Activated CD4-positive, alpha-beta memory T cell treated with anti-CD3 and anti-CD28 coated beads for 36 hours (primary cell): ENCODE measurements at regions not wholly inside any gene's neighbourhood (a gene's known extent, or its start where the extent isn't known, plus 50 kb on each side); places are given as distances from the start of the nearest gene placed in this dataset.

ENCODE experiments used
- CTCF ChIA-PET: fragments of 350-600 bp; sonication (Branson Sonifier 250); formaldehyde crosslinking; loops from one replicate; lab custom pipeline; 2021; ENCODE audit warnings: antibody characterized with exemption, inconsistent platforms; lab: Charles Lee
- POLR2A ChIA-PET: fragments of 350-600 bp; sonication (Branson Sonifier 250); formaldehyde crosslinking; loops from one replicate; lab custom pipeline; 2021; ENCODE audit warnings: antibody characterized with exemption; lab: Charles Lee
- DNase-seq: peaks from one replicate; pipeline ENCODE4 v3.0.0-alpha.2; 2020
- H3K27ac Mint-ChIP-seq: one replicate; pipeline ENCODE4 v1.8.0; 2021; ENCODE audit warnings: mixed read lengths
- H3K27me3 Mint-ChIP-seq: one replicate; pipeline ENCODE4 v1.8.0; 2021; ENCODE audit warnings: mixed read lengths
- H3K36me3 Mint-ChIP-seq: one replicate; pipeline ENCODE4 v1.8.0; 2021; ENCODE audit warnings: mixed read lengths
- H3K4me1 Mint-ChIP-seq: one replicate; pipeline ENCODE4 v1.8.0; 2021; ENCODE audit warnings: low read depth, mixed read lengths
- H3K4me3 Mint-ChIP-seq: one replicate; pipeline ENCODE4 v1.8.0; 2021; ENCODE audit warnings: mild to moderate bottlenecking, mixed read lengths
- H3K9me3 Mint-ChIP-seq: one replicate; pipeline ENCODE4 v1.8.0; 2021; ENCODE audit warnings: mixed read lengths
- intact Hi-C: fragments of 100-400 bp; cut with micrococcal nuclease; formaldehyde crosslinking; loops from one replicate; pipeline ENCODE4 v1.15.1; 2023

GRCh38 chr7:117955046-117955445, 81.8 kb upstream of the CTTNBP2 start:
- Mint-ChIP-seq H3K4me1 (no peaks in the 10 kb centered on the region), H3K4me3 (no peak overlapping the region), H3K27me3 (no peaks in the 10 kb centered on the region), H3K27ac (no peak overlapping the region), H3K9me3 (no peaks in the 10 kb centered on the region), H3K36me3 (no peaks in the 10 kb centered on the region)
- DNase-seq = no peak
- POLR2A ChIA-PET = no interaction called here
- CTCF ChIA-PET = no interaction called here
- intact Hi-C loops = no loop called here

DNA sequence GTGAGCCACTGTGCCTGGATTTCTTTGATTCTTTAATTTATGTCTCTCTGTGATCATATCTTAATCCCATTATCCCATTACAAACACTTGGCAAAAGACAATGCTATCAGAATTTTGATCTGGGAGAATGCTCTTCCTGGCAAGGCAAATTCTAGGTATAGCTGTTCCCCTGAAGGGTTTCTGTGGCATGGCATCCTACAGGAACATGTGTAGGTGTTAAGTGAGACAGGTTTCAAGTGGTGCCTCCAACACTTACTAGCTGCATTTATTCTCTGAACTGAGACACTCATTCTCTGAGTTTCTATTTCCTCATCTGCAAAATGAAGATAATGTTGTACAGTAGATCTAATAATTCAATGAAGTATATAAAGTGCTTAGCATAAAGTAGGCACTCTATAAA, 87.1 kb upstream of the CTTNBP2 start:
- no peak for DNase-seq
- no peaks in the 10 kb centered on the region for H3K9me3 Mint-ChIP-seq
- peaks cover 3% of the 10 kb centered on the region for H3K27me3 Mint-ChIP-seq
- H3K27ac Mint-ChIP-seq = no peak overlapping the region
- ChIA-PET CTCF (no interaction called here), POLR2A (interaction anchor here (0.6 kb wide), 1 partner anchor 1144 kb away, joined by 4 read pairs; no protein-coding TSS in a partner anchor)
- no peaks in the 10 kb centered on the region for H3K4me1 Mint-ChIP-seq
- H3K36me3 Mint-ChIP-seq = no peaks in the 10 kb centered on the region
- intact Hi-C loops = no loop called here
- no peak overlapping the region for H3K4me3 Mint-ChIP-seq

DNA sequence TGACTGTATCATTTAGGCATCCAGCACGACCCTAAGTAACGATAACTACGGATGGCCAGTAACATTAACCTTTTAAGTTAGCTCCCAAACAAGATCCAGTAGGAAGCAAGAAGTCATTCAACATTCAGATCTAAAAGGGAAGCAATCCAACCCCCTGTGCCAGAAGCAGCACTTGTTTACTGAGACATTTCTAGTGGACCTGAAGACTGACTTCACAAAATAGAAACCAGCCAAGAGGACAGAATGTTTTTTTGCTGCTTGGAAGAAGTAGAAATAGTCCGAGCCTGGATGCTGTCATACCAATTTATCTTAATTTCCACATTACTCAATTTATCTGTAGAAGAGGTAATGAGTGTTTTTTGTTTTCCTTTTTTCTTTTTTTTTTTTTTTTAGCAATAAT, 88.0 kb upstream of the CTTNBP2 start:
- Mint-ChIP-seq H3K36me3 (no peaks in the 10 kb centered on the region), H3K9me3 (no peaks in the 10 kb centered on the region), H3K27me3 (peaks cover 3% of the 10 kb centered on the region), H3K4me1 (no peaks in the 10 kb centered on the region), H3K27ac (no peak overlapping the region), H3K4me3 (no peak overlapping the region)
- no peak for DNase-seq
- ChIA-PET CTCF (no interaction called here), POLR2A (no interaction called here)
- intact Hi-C loops = no loop called here

DNA sequence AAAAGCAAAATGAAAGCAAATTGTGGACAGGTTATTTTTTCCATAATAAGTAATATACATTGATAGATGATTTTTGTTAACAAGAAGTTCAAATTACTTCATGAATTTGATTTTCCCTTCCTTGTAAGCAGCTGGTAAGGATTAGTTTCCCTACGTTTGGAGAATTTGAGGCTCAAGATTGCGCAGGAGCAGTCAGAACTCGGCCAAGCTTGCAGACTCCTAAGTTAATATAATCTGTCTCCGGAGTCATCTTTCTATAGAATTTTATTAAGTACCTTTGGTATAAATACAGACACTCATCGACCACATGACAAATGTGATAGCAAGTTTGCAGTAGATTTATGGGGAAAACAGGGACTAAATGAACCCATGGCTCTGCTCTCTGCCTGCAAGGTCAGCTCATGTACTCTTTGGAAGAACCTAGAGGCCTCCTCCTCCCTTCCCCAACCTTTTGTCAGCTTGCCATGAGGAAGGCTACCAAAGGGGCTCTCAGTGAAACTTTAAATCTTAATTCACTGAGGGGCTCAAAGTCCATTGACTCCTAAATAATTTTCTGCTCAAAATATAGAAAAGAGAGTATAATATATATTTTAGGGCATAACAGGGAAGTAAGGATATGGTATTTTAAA, 89.2 kb upstream of the CTTNBP2 start:
- DNase-seq = no peak
- ChIA-PET POLR2A (no interaction called here), CTCF (no interaction called here)
- no peak overlapping the region for H3K4me3 Mint-ChIP-seq
- no peaks in the 10 kb centered on the region for H3K9me3 Mint-ChIP-seq
- H3K27ac Mint-ChIP-seq = no peak overlapping the region
- H3K36me3 Mint-ChIP-seq = no peaks in the 10 kb centered on the region
- intact Hi-C loops = no loop called here
- H3K4me1 Mint-ChIP-seq = no peaks in the 10 kb centered on the region
- peaks cover 3% of the 10 kb centered on the region for H3K27me3 Mint-ChIP-seq

DNA sequence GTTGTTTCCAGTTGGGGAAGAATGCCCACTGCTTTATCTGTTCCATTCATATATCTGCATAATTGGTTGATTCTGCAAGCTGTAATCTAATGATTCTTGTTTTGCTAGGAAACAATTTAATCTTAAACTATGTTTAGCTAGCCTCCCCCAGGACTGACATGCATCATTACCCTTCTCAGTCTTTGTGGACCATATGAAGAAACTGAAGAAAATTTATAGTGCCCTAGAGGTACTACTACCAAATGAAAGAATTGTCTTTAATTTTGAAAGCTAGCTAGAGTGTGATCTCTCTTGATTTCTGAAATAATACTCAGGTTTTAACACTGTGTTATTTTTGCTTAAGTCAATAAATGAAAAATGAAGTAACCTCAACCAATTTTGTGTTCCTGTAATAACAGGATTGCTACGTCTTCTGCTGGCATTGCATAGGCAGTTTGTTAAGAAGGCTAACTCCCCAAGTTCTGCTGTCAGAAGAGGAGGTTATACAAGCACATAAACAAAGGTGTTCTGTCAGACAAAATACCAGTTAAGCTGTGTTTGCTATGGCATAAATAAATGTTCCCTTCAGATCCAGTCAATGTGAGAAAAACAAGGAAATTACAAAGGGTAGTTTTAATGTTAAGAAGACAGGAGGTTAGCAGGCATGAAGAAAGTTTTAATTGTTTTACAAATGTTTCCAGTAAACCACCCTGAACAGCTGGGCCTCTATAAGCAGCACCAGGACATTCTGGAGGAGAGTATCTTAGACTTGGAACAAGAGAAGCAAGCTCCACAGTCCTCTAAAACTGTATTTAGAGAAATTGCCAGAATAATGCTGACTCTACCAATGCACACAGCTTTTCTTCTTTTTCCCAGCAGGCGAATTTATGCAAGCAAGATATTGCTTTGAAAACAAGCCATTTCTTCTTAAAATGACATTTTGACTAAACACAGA, 90.3 kb upstream of the CTTNBP2 start:
- ChIA-PET POLR2A (no interaction called here), CTCF (no interaction called here)
- H3K27ac Mint-ChIP-seq = no peak overlapping the region
- H3K4me1 Mint-ChIP-seq = no peaks in the 10 kb centered on the region
- H3K36me3 Mint-ChIP-seq = no peaks in the 10 kb centered on the region
- H3K27me3 Mint-ChIP-seq = peaks cover 3% of the 10 kb centered on the region
- DNase-seq = no peak
- H3K9me3 Mint-ChIP-seq = no peaks in the 10 kb centered on the region
- no peak overlapping the region for H3K4me3 Mint-ChIP-seq
- intact Hi-C loops = no loop called here

- ChIA-PET POLR2A (no interaction called here), CTCF (no interaction called here)
- intact Hi-C loops = no loop called here
- Mint-ChIP-seq H3K36me3 (no peaks in the 10 kb centered on the region), H3K4me1 (no peaks in the 10 kb centered on the region), H3K9me3 (peaks cover 5% of the 10 kb centered on the region), H3K4me3 (no peak overlapping the region), H3K27me3 (no peaks in the 10 kb centered on the region), H3K27ac (no peak overlapping the region)
- DNase-seq = no peak
Observed at GRCh38 chr7:117970801-117971200, 97.6 kb upstream of the CTTNBP2 start.

- H3K27me3 Mint-ChIP-seq = no peaks in the 10 kb centered on the region
- intact Hi-C loops = no loop called here
Observed at GRCh38 chr7:117971556-117972244, 98.5 kb upstream of the CTTNBP2 start.

DNA sequence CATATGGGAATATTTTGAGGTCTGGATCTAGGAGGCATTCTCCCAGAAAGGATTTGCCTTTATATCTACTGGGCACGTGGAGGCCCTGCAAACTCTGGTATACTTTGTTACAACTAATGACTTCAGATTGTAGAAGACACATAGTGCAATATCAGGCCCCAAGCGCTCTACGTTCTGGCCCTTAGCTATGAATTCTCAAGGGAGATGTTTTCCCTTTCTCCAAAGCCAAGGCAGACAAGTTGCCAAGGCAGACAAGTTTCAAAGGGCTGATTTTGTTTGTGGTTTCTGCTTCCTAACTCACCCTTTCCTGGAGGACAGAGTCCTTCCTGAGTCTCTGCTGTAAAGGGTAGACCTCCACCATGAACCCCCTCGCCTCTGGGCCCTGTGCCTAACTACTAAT, 99.4 kb upstream of the CTTNBP2 start:
- ChIA-PET POLR2A (interaction anchor here (0.7 kb wide), 1 partner anchor 239 kb away, joined by 3 read pairs; no protein-coding TSS in a partner anchor), CTCF (no interaction called here)
- intact Hi-C loops = no loop called here
- Mint-ChIP-seq H3K27ac (no peak overlapping the region), H3K4me3 (no peak overlapping the region), H3K9me3 (peaks cover 5% of the 10 kb centered on the region), H3K27me3 (no peaks in the 10 kb centered on the region), H3K4me1 (no peaks in the 10 kb centered on the region), H3K36me3 (no peaks in the 10 kb centered on the region)
- DNase-seq = no peak

More at GRCh38 chr7:117971556-117972244, 98.5 kb upstream of the CTTNBP2 start:
- ChIA-PET CTCF (no interaction called here), POLR2A (interaction anchor here (0.7 kb wide), 1 partner anchor 238 kb away, joined by 3 read pairs; no protein-coding TSS in a partner anchor)
- DNase-seq = no peak
- H3K4me1 Mint-ChIP-seq = no peaks in the 10 kb centered on the region
- H3K27ac Mint-ChIP-seq = no peak overlapping the region
- H3K4me3 Mint-ChIP-seq = no peak overlapping the region
- H3K9me3 Mint-ChIP-seq = peaks cover 5% of the 10 kb centered on the region
- no peaks in the 10 kb centered on the region for H3K36me3 Mint-ChIP-seq

- no peak for DNase-seq
- intact Hi-C loops = no loop called here
- no peaks in the 10 kb centered on the region for H3K27me3 Mint-ChIP-seq
- no peaks in the 10 kb centered on the region for H3K4me1 Mint-ChIP-seq
- CTCF ChIA-PET = no interaction called here
- H3K4me3 Mint-ChIP-seq = no peak overlapping the region
- POLR2A ChIA-PET = no interaction called here
- no peak overlapping the region for H3K27ac Mint-ChIP-seq
- no peaks in the 10 kb centered on the region for H3K36me3 Mint-ChIP-seq
- H3K9me3 Mint-ChIP-seq = peaks cover 5% of the 10 kb centered on the region
Observed at GRCh38 chr7:117973975-117974374, 100.7 kb upstream of the CTTNBP2 start.

DNA sequence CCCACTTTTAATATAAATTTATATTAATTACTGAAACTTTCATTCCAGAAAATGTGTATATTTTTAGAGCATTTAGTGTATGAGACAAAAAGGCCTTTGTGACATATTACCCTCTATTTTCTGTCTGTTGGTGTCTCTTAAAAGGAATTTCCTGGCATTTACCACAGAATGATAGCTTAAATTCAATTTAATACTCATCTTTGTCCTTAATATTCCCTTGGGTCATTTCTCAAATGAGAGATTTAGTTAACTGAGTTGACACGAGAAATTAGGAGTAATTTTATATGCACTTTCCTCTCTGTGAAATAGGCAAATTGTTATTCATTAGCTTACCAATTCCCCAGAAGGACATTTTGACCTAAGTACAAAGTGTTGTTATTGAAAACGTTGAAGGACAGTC, 101.7 kb upstream of the CTTNBP2 start:
- no peaks in the 10 kb centered on the region for H3K27me3 Mint-ChIP-seq
- ChIA-PET CTCF (no interaction called here), POLR2A (no interaction called here)
- H3K36me3 Mint-ChIP-seq = no peaks in the 10 kb centered on the region
- no peak for DNase-seq
- intact Hi-C loops = no loop called here
- no peaks in the 10 kb centered on the region for H3K4me1 Mint-ChIP-seq
- no peak overlapping the region for H3K4me3 Mint-ChIP-seq
- no peak overlapping the region for H3K27ac Mint-ChIP-seq
- peaks cover 5% of the 10 kb centered on the region for H3K9me3 Mint-ChIP-seq

GRCh38 chr7:117975476-117975875, 102.2 kb upstream of the CTTNBP2 start:
- intact Hi-C loops = no loop called here
- ChIA-PET POLR2A (no interaction called here), CTCF (no interaction called here)
- Mint-ChIP-seq H3K9me3 (peaks cover 5% of the 10 kb centered on the region), H3K27me3 (no peaks in the 10 kb centered on the region), H3K4me3 (no peak overlapping the region), H3K27ac (no peak overlapping the region), H3K36me3 (no peaks in the 10 kb centered on the region), H3K4me1 (no peaks in the 10 kb centered on the region)
- DNase-seq = no peak

DNA sequence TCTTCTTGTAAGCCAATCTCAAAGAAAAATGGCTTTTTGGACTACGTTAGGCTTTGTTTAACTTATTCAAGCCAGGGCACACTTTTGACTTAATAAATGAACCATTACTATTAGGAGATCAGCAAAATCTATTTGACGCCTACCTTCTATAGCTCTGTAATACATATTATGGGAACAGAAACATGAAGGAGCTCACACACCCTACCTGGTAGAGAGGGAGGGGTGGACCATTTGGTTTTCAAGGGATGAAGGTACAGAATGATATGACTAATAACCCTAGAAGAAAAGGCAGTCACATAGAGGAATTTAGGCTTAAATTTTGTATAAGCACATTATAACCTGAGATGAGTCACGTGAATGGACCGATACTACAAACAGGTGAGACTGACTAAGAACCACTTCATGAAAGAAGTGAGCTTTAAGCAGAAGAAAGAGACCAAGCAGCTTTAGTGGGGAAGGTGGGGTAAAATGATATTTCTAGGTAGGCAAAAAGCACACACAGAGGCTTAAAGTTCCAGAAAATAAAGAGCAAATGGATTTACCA, 106.8 kb upstream of the CTTNBP2 start:
- Mint-ChIP-seq H3K4me3 (no peak overlapping the region), H3K4me1 (no peaks in the 10 kb centered on the region), H3K27ac (no peak overlapping the region), H3K36me3 (no peaks in the 10 kb centered on the region), H3K9me3 (no peaks in the 10 kb centered on the region), H3K27me3 (no peaks in the 10 kb centered on the region)
- CTCF ChIA-PET = no interaction called here
- intact Hi-C loops = no loop called here
- no peak for DNase-seq
- POLR2A ChIA-PET = no interaction called here
